ENCODE measurements at regions not wholly inside any gene's neighbourhood (a gene's known extent, or its start where the extent isn't known, plus 50 kb on each side); places are given as distances from the start of the nearest gene placed in this dataset.

DNA sequence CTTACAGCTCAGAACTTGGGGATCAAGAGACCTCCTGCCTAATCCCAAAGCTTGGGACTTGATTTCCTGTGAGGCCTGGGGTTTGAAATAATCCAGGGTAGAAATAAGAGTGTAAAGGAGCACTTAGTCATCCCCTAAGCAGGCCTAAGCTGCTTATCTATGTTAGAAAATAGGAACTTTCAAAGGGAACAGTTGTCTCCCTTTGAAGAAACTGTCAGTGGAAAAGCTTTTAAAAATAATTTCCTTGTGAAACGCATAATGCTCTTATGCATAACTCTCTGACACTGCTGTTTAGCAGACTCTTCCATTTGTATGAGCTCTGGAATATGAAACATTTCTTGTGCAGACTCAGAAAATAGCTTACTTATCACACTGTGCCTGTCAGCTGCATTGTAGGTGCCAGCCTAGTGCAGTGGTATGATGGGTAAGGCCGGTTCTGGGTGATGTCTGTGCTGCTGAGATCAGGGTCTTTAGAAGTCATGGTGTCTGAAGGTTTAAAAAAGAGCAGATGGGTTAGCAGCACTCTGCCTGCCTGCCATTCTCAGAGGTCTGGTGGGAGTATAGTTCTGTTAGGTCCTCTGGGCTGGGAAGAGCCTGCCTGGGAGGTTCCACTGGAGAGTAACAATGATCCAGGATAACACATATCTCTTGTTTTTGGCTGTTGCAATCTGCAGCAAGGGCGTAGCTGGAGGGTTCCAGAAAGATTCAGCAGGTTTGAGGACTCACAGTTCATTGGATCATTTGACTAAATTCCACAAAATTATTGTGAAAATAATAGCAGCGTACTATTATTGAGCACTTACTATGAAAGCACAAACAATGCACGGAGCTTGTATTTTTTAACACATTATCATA lies 283.2 kb upstream of the MEX3C start:
- 94 to 100% methylated on average over 3 of the region's 5 CpGs for WGBS, 2 experiments (ENCODE audit: insufficient coverage in 1 of 2, insufficient read length in 1 of 2)
- H3K4me1 Mint-ChIP-seq: peaks cover 10% of the 10 kb centered on the region
- Histone ChIP-seq H3K36me3 (ENCODE audit: control insufficient read depth, insufficient read depth, low read length) (no peaks in the 10 kb centered on the region), H3K27me3 (ENCODE audit: control insufficient read depth, insufficient read depth, low read length, poor library complexity, severe bottlenecking) (no peaks in the 10 kb centered on the region), H3K4me1 (ENCODE audit: control insufficient read depth, insufficient read depth, low read length) (peaks cover 10% of the 10 kb centered on the region), H3K4me3 (ENCODE audit: low read length) (no peak overlapping the region), H3K27ac (ENCODE audit: low read depth, low read length) (no peak overlapping the region), H3K9me3 (ENCODE audit: control insufficient read depth, low read length) (no peaks in the 10 kb centered on the region), H3K9ac (ENCODE audit: extremely low read depth, low read length, poor library complexity, severe bottlenecking) (no peak overlapping the region)
- H3K27ac Mint-ChIP-seq: no peak overlapping the region
- no peak overlapping the region for H3K4me3 Mint-ChIP-seq
- H3K36me3 Mint-ChIP-seq (ENCODE audit: low read depth): no peaks in the 10 kb centered on the region
- H3K9me3 Mint-ChIP-seq: peaks cover 2% of the 10 kb centered on the region
- TF ChIP-seq, protein P1, sequence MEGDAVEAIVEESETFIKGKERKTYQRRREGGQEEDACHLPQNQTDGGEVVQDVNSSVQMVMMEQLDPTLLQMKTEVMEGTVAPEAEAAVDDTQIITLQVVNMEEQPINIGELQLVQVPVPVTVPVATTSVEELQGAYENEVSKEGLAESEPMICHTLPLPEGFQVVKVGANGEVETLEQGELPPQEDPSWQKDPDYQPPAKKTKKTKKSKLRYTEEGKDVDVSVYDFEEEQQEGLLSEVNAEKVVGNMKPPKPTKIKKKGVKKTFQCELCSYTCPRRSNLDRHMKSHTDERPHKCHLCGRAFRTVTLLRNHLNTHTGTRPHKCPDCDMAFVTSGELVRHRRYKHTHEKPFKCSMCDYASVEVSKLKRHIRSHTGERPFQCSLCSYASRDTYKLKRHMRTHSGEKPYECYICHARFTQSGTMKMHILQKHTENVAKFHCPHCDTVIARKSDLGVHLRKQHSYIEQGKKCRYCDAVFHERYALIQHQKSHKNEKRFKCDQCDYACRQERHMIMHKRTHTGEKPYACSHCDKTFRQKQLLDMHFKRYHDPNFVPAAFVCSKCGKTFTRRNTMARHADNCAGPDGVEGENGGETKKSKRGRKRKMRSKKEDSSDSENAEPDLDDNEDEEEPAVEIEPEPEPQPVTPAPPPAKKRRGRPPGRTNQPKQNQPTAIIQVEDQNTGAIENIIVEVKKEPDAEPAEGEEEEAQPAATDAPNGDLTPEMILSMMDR (conservative IDR thresholded peaks at IDR 0.05): no peak
- no peaks in the 10 kb centered on the region for H3K27me3 Mint-ChIP-seq (ENCODE audit: insufficient read depth)
- no peak for DNase-seq

DNA sequence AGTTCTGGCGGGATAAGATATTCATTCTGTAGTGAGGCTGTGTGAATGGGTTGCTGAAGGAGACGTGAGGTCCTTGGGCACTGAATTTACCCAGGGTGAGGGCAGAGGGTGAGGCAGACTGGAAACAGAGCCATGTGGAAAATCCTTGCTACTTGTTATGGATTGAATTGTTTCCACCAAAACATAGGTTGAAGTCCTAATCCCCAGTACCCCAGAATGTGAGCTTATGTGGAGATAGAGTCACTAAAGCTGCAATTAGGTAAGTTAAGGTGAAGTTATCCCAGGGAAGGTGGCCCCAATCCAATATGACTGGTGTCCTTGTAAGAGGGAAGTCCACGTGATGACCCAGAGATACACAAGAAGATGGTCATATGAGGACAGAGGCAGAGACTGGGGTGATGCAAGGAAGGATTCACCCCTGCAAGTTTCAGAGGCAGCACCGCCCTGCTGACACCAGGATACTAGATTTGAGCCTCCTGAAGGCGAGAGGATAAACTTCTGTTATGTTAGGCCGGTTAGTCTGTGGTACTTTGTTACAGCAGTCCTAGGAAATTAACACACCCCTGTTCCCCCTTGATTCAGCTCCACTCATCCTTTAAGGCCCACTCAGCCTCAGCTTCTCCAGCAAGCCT lies 289.4 kb upstream of the MEX3C start:
- H3K9me3 ChIP-seq (ENCODE audit: control insufficient read depth, low read length): no peaks in the 10 kb centered on the region
- Mint-ChIP-seq H3K4me1 (no peaks in the 10 kb centered on the region), H3K9me3 (peaks cover 2% of the 10 kb centered on the region), H3K27ac (no peak overlapping the region), H3K4me3 (no peak overlapping the region), H3K27me3 (ENCODE audit: insufficient read depth) (no peaks in the 10 kb centered on the region), H3K36me3 (ENCODE audit: low read depth) (no peaks in the 10 kb centered on the region)
- H3K27ac ChIP-seq (ENCODE audit: low read depth, low read length): no peak overlapping the region
- H3K9ac ChIP-seq (ENCODE audit: extremely low read depth, low read length, poor library complexity, severe bottlenecking): no peak overlapping the region
- H3K4me3 ChIP-seq (ENCODE audit: low read length): no peak overlapping the region
- TF ChIP-seq, protein P1 (conservative IDR thresholded peaks at IDR 0.05): no peak
- H3K4me1 ChIP-seq (ENCODE audit: control insufficient read depth, insufficient read depth, low read length): peaks cover 4% of the 10 kb centered on the region
- 90 to 92% methylated on average over 5 to 6 of the region's 6 CpGs for WGBS, 2 experiments (ENCODE audit: insufficient coverage in 1 of 2, insufficient read length in 1 of 2)
- no peak for DNase-seq
- no peaks in the 10 kb centered on the region for H3K27me3 ChIP-seq (ENCODE audit: control insufficient read depth, insufficient read depth, low read length, poor library complexity, severe bottlenecking)
- no peaks in the 10 kb centered on the region for H3K36me3 ChIP-seq (ENCODE audit: control insufficient read depth, insufficient read depth, low read length)

DNA sequence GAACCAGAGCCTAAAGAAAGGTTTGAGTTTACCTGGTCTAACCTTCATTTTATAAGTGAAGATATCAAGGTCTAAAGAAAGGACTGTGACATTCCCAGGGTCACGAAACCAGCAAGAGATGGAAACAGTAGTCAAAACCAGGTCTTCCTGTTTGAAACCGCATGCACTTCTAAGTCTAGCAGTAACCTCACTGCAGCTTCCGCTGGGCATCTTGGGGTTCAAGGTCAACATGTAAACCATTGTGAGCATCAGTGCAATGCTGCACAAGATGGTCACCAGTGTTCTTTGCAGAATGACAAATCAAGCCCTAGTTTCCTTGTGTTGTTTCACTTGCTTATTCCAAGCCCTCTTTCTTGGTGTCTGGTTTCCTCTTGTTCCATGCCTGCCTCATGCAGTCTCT lies 292.9 kb upstream of the MEX3C start:
- Mint-ChIP-seq H3K27me3 (ENCODE audit: insufficient read depth) (no peaks in the 10 kb centered on the region), H3K9me3 (no peaks in the 10 kb centered on the region), H3K4me1 (no peaks in the 10 kb centered on the region), H3K27ac (no peak overlapping the region), H3K4me3 (no peak overlapping the region), H3K36me3 (ENCODE audit: low read depth) (no peaks in the 10 kb centered on the region)
- Histone ChIP-seq H3K27ac (ENCODE audit: low read depth, low read length) (no peak overlapping the region), H3K9ac (ENCODE audit: extremely low read depth, low read length, poor library complexity, severe bottlenecking) (no peak overlapping the region), H3K4me3 (ENCODE audit: low read length) (no peak overlapping the region), H3K4me1 (ENCODE audit: control insufficient read depth, insufficient read depth, low read length) (no peaks in the 10 kb centered on the region), H3K27me3 (ENCODE audit: control insufficient read depth, insufficient read depth, low read length, poor library complexity, severe bottlenecking) (no peaks in the 10 kb centered on the region), H3K9me3 (ENCODE audit: control insufficient read depth, low read length) (no peaks in the 10 kb centered on the region), H3K36me3 (ENCODE audit: control insufficient read depth, insufficient read depth, low read length) (no peaks in the 10 kb centered on the region)
- TF ChIP-seq, protein P1 (conservative IDR thresholded peaks at IDR 0.05): no peak
- WGBS, 2 experiments (ENCODE audit: insufficient coverage in 1 of 2, insufficient read length in 1 of 2): 93 to 96% methylated on average over 3 of the region's 3 CpGs
- DNase-seq: no peak
